GM12875 (cell line): ENCODE measurements at regions not wholly inside any gene's neighbourhood (a gene's known extent, or its start where the extent isn't known, plus 50 kb on each side); places are given as distances from the start of the nearest gene placed in this dataset.

Experiments used
- H3K4me3 ChIP-seq: one replicate; pipeline ENCODE4 v1.5.1; 2011; ENCODE audit warnings: low read depth, low read length, control low read depth
- CTCF ChIP-seq: IDR thresholded peaks from 2 replicates; pipeline ENCODE4 v1.5.1; 2011; ENCODE audit warnings: low read depth, mild to moderate bottlenecking, control low read depth, inconsistent platforms, low read length, moderate library complexity, borderline replicate concordance; ENCODE audit not compliant: insufficient read depth

- TF ChIP-seq CTCF: no peak
- no peak overlapping the region for H3K4me3 ChIP-seq
Observed at GRCh38 chr4:181982437-181982836, 260.8 kb upstream of the TENM3 start.

GRCh38 chr4:181982856-181983255 lies 260.3 kb upstream of the TENM3 start:
- no peak overlapping the region for H3K4me3 ChIP-seq
- no peak for TF ChIP-seq CTCF

GRCh38 chr4:181987392-181987791 lies 255.8 kb upstream of the TENM3 start:
- H3K4me3 ChIP-seq: no peak overlapping the region
- TF ChIP-seq CTCF: no peak

- TF ChIP-seq CTCF: no peak
- no peak overlapping the region for H3K4me3 ChIP-seq
Observed at GRCh38 chr4:181989071-181989470, 254.1 kb upstream of the TENM3 start.

- no peak overlapping the region for H3K4me3 ChIP-seq
- TF ChIP-seq CTCF: no peak
Observed at GRCh38 chr4:181991369-181992108, 251.7 kb upstream of the TENM3 start.

GRCh38 chr4:181998398-181999295 lies 244.6 kb upstream of the TENM3 start:
- no peak overlapping the region for H3K4me3 ChIP-seq
- no peak for TF ChIP-seq CTCF
